ENCODE measurements at regions not wholly inside any gene's neighbourhood (a gene's known extent, or its start where the extent isn't known, plus 50 kb on each side); places are given as distances from the start of the nearest gene placed in this dataset.

- TF ChIP-seq ZBTB40 (IDR thresholded peaks at IDR 0.05), result no peak
- TF ChIP-seq ZBTB40 (CRISPR knock-in tag; IDR thresholded peaks at IDR 0.05), result no peak
- TF ChIP-seq MIER3 (CRISPR knock-in tag; IDR thresholded peaks at IDR 0.05; ENCODE audit: borderline replicate concordance), result no peak
- TF ChIP-seq ZNF563 (CRISPR knock-in tag; IDR thresholded peaks at IDR 0.05), result no peak
- no peak for TF ChIP-seq ZNF367 (CRISPR knock-in tag; IDR thresholded peaks at IDR 0.05; ENCODE audit: borderline replicate concordance)
These were observed 240.4 kb upstream of the CSNK1A1L start (continued) for GRCh38 chr13:37345869-37346268.

GRCh38 chr13:37345391-37345790 lies 239.9 kb upstream of the CSNK1A1L start:
- H3K4me2 ChIP-seq (ENCODE audit: low read depth, low read length), result no peak overlapping the region
- FAIRE-seq, result no peak
- H3K79me2 ChIP-seq (ENCODE audit: insufficient read depth, low read length), result no peaks in the 10 kb centered on the region
- no peaks in the 10 kb centered on the region for H3K36me3 ChIP-seq (replicated peaks in 1 of 2; ENCODE audit: control insufficient read depth in 1 of 2, insufficient read depth in 2 of 2, low read length in 2 of 2)
- no TSS peak for BruUV-seq (replicated peaks)
- H3K9me3 ChIP-seq (ENCODE audit: low read length), result no peaks in the 10 kb centered on the region
- no peak for ATAC-seq
- no peak for TF ChIP-seq ELF4 (CRISPR knock-in tag; IDR thresholded peaks at IDR 0.05; ENCODE audit: borderline replicate concordance)
- TF ChIP-seq IRX3 (CRISPR knock-in tag; IDR thresholded peaks at IDR 0.05; ENCODE audit: borderline replicate concordance, low read depth), result no peak
- TF ChIP-seq E2F5 (CRISPR knock-in tag; conservative IDR thresholded peaks at IDR 0.05), result no peak
- no peak overlapping the region for H2AFZ ChIP-seq (ENCODE audit: low read length)
- in situ Hi-C loops (cut with HindIII; ENCODE audit: extremely low pct_ligation_motif_present, low pct_unique_long_range_greater_than_20kb), result no loop called here
- H3K27me3 ChIP-seq (ENCODE audit: control insufficient read depth in 1 of 2, insufficient read depth in 2 of 2, low read length in 2 of 2), result no peaks in the 10 kb centered on the region
- H3K9ac ChIP-seq (ENCODE audit: insufficient read depth, low read depth, low read length), result no peak overlapping the region
- no peak overlapping the region for H3K27ac ChIP-seq (ENCODE audit: extremely low read length, insufficient read depth, low read length)
- ChIA-PET POLR2A (no interaction called here), CTCF (ENCODE audit: low intra/inter-chr PET ratio, low total read pairs) (no interaction called here)
- DNase-seq (ENCODE audit: low spot score), result no peak
- intact Hi-C loops (cut with micrococcal nuclease; ENCODE audit: unreplicated experiment), result no loop called here
- no peak overlapping the region for H3K4me3 ChIP-seq (replicated peaks in 1 of 3; ENCODE audit: insufficient read depth in 1 of 3, low read depth in 2 of 3, low read length in 3 of 3)
- H3K4me1 ChIP-seq (ENCODE audit: insufficient read depth, low read length), result no peaks in the 10 kb centered on the region
- 14% methylated on average over 5 of the region's 5 CpGs for WGBS (ENCODE audit: low lambda C conversion rate)
- H4K20me1 ChIP-seq (ENCODE audit: insufficient read depth, low read length), result no peaks in the 10 kb centered on the region

Measured in HepG2 (cell line).